Skeletal muscle cell (primary cell): ENCODE measurements at regions not wholly inside any gene's neighbourhood (a gene's known extent, or its start where the extent isn't known, plus 50 kb on each side); places are given as distances from the start of the nearest gene placed in this dataset.
"Not testable (repeated sequence)": the region's sequence is repeated elsewhere in the genome, so short reads cannot be mapped to it uniquely, and the experiment has no call there.

Source experiments
- DNase-seq: peaks from one replicate; pipeline ENCODE4 v3.0.0-alpha.2; 2010; ENCODE audit warnings: low read depth
- H3K4me3 ChIP-seq: 2 replicates; pipeline ENCODE4 v1.5.1; 2011; ENCODE audit warnings: low read depth, mild to moderate bottlenecking, control low read depth, low read length, moderate library complexity

DNA sequence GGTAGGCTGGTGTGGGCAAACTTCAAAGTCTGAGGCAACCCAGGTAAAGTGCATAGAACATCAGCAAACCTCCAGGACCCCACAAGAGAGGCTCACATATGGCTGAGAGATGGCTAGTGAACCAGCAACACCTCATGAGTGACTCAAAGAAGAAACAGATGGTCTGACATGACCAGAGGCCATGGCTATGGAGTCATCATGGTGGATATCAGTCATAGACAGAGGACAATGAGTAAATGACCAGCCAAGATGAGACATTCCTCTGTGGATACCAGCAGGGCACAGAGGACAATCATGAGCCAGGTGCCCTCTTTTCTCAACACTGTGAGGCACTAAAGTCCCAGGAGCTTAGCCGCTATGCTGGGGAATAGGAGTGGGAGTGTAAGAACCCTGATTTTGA lies 180.8 kb downstream of the RASEF start:
- DNase-seq: no peak
- no peak overlapping the region for H3K4me3 ChIP-seq

DNA sequence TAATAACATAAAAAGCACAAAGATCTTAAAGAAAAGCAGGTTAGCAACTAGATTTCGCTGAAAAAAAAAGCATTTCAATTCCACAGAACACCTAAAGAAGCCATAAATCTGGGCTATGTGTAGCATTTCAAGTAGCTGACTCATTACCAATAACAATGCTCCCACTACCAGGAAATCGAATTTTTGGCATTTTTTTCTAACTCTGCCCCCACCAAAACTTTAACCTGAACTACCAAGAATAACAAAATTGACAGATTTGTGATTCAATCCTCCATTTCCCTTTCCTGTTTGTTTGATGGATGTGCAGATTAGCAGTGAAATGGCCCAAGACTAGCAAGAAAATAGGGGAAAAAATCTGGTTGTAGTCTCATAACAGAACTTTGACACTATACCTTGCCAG lies 180.2 kb downstream of the RASEF start:
- DNase-seq: no peak
- H3K4me3 ChIP-seq: no peak overlapping the region

DNA sequence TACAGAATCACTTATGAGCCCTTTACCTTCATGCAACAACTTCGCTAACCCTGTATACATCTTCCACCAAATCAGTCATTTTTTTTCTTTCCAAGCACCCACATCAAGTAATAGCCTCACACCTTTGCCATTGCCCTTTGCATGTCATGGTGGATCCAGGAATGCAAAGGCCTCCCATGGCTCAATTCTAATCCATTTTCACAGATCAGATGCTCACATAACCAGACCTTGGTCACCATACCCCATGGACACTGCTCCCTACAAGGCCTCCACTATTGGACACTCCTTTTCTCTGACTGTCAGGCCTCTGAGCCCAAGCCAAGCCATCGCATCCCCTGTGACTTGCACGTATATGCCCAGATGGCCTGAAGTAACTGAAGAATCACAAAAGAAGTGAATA lies 179.5 kb downstream of the RASEF start:
- no peak for DNase-seq
- H3K4me3 ChIP-seq: no peak overlapping the region

DNA sequence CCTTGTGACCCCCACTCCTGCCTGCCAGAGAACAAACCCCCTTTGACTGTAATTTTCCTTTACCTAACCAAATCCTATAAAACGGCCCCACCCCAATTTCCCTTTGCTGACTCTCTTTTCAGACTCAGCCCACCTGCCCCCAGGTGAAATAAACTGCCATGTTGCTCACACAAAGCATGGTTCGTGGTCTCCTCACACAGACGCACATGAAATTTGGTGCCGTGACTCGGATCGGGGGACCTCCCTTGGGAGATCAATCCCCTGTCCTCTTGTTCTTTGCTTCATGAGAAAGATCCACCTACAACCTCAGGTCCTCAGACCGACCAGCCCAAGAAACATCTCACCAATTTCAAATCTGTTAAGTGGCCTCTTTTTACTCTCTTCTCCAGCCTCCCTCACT lies 179.0 kb downstream of the RASEF start:
- DNase-seq, H3K4me3 ChIP-seq: not testable (repeated sequence)

DNA sequence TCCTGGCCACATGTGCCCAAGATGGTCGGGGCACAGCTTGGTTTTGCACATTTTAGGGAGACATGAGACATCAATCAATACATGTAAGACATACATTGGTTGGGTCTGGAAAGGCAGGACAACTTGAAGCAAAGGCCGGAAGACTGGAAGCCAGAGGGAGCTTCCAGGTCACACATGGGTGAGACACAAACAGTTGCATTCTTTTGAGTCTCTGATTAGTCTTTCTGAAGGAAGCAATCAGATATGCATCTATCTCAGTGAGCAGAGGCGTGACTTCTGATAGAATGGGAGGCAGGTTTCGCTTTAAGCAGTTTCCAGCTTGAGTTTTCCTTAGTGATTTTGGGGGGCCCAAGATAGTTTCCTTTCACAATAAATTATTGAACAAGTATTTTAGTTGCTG lies 172.5 kb downstream of the RASEF start:
- H3K4me3 ChIP-seq: no peak overlapping the region
- DNase-seq: no peak

DNA sequence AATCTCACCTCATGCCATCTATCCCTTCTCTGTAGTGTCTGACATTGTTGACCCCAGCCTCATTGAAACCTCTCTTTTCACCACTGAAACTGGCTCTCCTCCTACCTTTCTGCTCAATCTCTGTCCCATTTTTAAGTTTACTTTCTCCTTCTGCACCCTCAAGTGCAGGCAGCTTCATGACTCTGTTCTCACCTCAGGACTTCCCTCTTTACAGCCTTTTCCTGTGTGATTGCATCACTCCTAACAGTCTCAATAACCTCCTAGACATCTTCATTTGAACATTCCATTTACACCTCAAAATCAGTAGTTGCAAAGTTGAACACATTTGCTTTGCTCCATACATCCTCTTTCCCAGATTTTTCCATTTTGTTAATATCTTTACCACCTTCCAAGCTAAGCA lies 172.1 kb downstream of the RASEF start:
- no peak overlapping the region for H3K4me3 ChIP-seq
- DNase-seq: no peak

DNA sequence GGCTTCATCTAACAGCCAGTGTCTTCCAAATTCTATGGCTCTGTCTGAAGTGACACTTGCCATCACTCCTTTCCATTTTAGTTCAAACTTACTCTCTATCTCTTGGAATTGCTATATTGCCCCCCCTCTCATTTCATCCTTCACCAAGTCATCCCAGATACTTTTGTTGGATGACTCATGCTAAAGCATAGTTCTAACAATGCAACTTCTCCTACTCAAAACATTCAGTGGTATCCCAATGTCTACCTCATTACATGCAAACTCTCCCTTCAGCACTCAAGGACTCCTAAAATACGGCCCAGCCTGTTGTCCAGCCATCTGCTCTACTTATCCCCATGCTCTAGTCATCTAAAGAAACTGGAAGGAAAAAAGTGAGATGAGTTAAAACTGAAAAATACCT lies 171.6 kb downstream of the RASEF start:
- no peak for DNase-seq
- H3K4me3 ChIP-seq: no peak overlapping the region

DNA sequence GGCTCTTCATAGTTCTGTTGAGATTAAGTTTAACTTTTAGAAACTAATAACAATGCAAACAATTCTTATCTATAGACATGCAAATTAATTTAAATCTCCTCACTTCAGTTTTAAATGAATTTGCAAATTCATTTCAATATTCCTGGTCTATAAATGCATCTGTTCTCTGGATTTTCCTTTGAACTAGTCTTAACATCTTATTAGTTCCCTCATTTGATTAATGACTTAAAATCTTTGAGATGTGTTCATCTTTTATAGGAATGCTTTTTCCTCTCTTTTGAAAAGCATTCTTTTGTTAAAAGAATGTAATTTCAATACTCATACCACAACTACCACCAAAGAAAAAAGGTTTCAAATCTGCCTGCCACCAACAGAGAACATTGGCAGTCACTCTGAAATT lies 169.4 kb downstream of the RASEF start:
- no peak for DNase-seq
- H3K4me3 ChIP-seq: no peak overlapping the region

DNA sequence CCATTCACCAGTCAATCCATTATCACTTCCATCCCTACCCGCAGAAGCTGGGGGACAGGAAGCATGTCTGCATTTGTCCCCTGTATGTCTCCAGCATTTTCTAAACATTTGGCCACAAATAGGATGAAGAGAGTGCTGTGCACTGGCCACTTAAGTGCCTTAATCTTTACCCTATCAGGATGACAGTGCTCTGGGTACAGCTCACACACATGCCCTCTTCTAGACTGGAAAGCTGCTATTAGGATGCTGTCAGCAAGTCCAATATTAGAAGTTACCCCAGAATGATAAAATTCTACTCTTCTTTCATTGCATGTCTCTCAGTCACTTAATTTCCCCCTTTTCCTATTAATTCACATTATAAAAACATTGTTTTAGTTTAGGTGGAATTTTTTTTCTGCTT lies 168.4 kb downstream of the RASEF start:
- DNase-seq: no peak
- H3K4me3 ChIP-seq: no peak overlapping the region

DNA sequence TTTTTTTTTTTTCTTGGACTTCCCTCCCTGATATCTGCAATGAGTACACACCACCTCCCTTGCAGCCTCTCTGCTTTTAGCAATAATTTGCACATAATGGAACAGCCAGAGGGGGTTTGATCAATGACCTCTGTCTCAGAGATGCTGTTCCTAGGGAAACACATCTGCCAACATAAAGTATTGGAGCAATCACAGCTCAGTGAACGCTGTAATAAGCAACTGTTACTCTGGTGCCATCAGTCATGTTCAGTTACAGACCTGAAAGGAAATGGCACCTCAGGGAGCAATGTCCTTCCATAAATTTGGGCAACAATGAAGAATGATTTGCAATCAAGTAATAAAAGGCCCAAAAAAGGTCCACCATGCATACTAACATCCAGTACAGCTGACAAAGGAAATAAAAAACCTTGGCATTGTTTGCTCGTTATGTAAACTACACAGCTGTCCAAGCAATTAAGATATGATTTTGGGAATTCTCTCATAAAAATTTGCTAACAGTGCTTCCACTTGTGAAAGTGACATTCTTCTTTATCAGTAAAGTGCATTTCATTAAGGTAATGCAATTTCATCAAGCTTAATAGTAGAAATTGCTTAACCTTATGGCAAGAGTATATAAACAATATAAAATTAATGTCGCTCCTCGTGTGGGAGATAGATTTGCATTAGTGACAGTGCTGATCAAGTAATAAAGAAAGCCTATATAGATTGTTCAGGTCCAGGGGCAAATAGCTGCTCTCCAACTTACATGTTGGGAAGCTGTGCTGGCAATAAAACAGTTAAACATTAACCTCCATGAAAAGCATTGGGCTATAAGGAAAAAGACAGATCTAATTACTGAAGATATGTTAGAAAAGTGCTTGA lies 167.8 kb downstream of the RASEF start:
- no peak for DNase-seq
- no peak overlapping the region for H3K4me3 ChIP-seq

DNA sequence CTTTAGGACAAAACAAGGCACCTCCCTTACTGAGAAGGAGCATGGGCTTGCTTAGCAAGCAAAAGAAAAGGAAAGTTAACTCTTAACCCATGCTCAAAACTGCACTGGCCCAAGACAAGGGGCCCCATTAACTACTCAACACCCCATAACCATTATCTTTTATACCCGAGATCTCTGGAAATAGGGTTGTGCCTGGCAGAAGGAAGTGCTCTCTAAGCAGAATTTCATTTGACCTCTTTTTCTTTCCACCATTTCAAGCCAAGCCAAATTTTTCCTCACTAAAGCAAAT lies 167.2 kb downstream of the RASEF start:
- no peak for DNase-seq
- H3K4me3 ChIP-seq: no peak overlapping the region

DNA sequence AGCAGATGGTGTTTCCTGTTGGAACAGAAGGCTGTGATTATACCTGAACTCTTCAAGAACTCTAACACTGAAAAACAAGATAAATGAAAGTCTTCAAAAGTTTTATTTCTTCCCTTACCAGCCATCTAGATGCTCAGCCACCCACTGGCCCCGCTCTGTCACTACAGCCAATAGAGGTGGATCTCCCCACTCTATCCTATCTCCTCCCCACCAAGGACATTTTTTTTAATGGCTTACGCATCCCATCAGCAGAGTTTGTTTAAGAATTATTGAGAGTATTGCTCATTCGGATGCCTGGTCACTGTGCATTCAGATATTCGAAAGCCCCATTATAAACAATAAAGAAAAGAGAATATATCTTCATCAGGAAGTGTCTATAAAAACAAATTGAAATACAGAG lies 159.4 kb downstream of the RASEF start:
- no peak overlapping the region for H3K4me3 ChIP-seq
- no peak for DNase-seq

DNA sequence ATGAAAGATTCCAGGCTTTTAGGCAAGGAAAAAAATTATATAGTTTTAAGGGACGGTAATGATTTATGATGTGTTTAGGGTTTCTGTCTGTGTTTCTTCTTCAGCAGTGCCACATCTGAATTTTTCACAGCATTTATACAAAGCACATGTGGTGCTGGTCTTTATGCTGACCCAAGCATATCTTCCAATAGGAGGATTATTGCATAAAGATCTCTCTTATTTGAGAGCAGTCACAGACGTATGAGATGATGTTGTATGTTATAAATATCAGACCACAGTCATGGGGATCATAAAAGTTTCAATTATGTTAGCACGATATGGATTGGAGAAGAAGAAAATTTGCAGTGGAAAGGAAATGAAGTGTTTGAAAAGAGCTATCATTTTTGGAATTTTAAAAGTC lies 150.9 kb downstream of the RASEF start:
- no peak for DNase-seq
- no peak overlapping the region for H3K4me3 ChIP-seq

DNA sequence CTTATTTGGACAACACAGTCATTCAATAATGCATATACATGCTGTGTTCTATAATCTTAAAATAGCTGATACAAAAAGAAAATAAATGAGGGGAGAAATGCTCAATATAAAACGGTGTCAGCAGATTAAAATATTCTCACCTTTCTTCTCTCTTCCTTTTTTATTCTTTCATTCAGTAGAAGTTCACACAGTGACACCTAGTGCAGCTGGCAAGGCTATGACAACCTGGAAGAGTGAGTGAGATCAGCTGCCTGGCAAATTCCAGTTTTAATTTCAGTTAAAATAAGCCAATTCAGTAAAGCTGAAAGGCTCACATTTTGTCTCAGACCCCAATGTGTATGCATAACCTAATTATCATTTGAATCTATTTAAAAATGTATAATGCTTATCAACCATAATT lies 150.3 kb downstream of the RASEF start:
- no peak overlapping the region for H3K4me3 ChIP-seq
- DNase-seq: no peak

DNA sequence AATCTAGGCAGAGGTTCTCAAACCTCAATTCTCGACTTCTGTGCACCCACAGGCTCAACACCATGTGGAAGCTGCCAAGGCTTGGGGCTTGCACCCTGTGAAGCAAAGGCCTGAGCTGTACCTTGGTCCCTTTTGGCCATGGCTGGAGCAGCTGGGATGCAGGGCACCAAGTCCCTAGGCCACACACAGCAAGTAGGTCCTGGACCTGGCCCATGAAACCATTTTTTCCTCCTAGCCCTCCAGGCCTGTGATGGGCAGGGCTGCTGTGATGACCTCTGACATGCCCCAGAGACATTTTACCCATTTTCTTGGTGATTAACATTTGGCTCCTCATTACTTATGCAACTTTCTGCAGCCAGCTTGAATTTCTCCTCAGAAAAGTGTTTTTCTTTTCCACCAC lies 146.7 kb downstream of the RASEF start:
- not testable (repeated sequence) for H3K4me3 ChIP-seq, DNase-seq

DNA sequence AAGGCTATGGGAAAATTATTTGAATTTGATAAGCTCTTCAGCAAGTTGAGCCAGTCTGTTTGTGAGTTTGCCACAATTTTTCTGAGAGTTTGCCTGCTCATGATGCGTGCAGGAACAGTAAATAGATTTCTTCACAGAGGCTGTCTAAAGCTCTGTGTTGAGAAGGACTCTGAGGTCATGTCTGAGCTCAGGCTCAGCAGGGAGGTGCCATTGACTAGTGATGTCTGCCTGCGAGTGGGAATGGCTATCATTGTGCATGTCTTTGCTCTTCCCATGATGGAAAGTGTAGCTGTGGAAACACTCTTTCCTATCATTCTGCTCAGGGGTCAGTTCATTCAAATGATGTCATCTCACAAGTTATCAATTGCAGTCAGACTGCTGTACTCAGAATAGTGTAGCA lies 142.8 kb downstream of the RASEF start:
- H3K4me3 ChIP-seq: no peak overlapping the region
- DNase-seq: no peak

DNA sequence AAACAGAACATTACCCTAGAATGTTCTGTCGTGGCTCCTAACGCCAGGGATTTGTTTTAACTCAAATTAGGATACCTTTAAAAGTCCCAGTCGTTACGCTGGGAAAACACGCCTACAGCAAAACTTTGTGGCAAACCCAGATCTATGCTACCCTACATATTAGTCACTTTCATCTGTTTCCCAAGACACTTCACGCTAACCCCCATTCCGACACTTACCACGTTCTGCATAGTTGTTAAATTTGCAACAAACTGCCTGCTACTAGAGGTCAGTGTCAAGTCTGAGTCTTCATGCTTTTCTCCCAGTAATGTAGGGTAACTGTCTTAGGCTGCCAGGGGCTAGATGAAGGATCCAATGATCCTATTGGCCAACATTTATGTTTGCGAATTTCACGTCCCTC lies 140.3 kb downstream of the RASEF start:
- H3K4me3 ChIP-seq: no peak overlapping the region
- no peak for DNase-seq

DNA sequence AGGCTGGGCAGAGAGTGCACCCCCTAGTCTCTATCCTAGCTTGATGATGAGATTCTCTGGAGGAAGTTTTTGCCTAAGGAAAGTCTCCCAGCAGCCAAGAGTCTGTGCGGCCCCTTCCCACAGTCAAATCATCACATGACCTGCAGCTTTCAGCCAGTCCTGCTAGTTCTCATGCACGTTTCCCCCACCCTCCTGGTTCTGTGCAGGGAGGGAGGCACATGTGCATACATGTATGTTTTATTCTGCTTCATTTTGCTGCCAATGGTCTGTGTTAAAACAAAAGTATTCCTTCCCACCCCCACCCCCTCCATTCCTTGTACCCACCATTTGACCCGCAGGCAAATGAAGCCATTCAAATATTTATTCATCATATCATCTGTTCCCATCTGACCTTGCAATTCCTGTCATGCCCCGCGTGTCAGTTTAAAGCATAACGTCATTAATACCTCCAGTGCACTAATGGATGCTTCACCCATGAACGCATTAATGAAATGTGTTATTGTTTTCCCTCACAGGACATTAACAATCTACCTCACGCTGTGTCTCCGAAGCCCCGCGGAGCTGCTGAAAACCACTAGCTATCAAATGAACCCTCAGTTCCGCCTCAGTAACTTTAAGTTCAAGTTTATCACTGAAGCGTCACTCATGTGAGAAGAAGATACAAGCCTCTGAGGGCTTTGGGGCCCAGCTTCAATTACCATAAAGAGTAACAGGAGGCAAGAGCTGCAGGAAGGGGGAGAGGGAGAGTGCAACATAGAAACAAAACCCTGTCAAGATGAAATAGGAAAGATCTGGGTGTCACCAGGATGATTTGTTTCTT lies 139.6 kb downstream of the RASEF start:
- DNase-seq: no peak

DNA sequence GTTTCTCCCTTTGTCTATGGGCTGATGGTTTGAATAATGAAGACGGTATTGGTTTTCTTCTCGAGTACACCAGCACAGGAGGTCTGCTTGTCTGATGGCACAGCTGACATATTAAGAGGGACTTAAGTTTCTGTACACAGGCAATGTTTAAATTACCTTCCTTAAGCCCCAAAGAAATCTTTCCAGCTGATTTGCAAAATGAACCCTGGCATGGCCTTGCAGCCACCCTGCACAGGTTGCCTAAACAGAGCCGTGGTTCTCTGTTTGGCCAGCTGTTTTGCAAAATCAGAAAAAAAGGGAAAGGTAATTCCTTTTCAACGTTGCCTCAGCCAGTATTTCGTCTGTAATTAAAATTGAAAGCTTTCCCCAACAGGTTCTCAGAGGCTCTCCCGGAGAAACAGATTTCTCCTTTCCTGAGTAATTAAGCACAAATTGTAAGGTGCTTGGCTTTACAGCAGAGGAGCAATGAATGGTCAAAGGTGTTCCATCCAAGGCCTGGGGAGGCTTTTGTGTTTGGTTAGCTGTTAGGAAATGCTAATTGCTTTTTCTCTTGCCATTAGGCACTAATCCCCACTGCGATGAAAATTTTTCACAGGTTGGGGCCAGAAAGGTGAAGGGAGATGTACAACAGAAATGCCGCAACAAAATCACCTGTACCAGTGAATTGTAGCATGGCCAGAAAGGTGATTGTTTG lies 138.9 kb downstream of the RASEF start:
- H3K4me3 ChIP-seq: no peak overlapping the region
- no peak for DNase-seq

More for the DNA sequence above, 139.6 kb downstream of the RASEF start:
- no peak overlapping the region for H3K4me3 ChIP-seq
